Activated CD8-positive, alpha-beta T cell treated with anti-CD3 and anti-CD28 coated beads, Interleukin-2, amount 10 ng/mL, durations not matched to agents 7 days and 5 days (primary cell): ENCODE measurements at regions not wholly inside any gene's neighbourhood (a gene's known extent, or its start where the extent isn't known, plus 50 kb on each side); places are given as distances from the start of the nearest gene placed in this dataset.

Experiments used
- ATAC-seq: fragments of 150-1000 bp; cut with Tn5 transposase; one replicate; pipeline ENCODE4 v1.10.0; 2021; ENCODE audit warnings: moderate library complexity
- CTCF ChIA-PET: fragments of 350-600 bp; sonication (Branson Sonifier 250); formaldehyde crosslinking; loops from one replicate; lab custom pipeline; 2021; ENCODE audit warnings: antibody characterized with exemption; lab: Charles Lee
- POLR2A ChIA-PET: fragments of 350-600 bp; sonication (Branson Sonifier 250); formaldehyde crosslinking; loops from one replicate; lab custom pipeline; 2021; ENCODE audit warnings: antibody characterized with exemption; lab: Charles Lee
- DNase-seq: peaks from one replicate; pipeline ENCODE4 v3.0.0-alpha.2; 2020
- H3K27ac Mint-ChIP-seq: one replicate; pipeline ENCODE4 v1.8.0; 2021; ENCODE audit warnings: mild to moderate bottlenecking, mixed read lengths
- H3K27me3 Mint-ChIP-seq: one replicate; pipeline ENCODE4 v1.8.0; 2021; ENCODE audit warnings: low read depth, mixed read lengths
- H3K36me3 Mint-ChIP-seq: one replicate; pipeline ENCODE4 v1.8.0; 2021; ENCODE audit warnings: low read depth, mixed read lengths
- H3K4me1 Mint-ChIP-seq: one replicate; pipeline ENCODE4 v1.8.0; 2021; ENCODE audit warnings: low read depth, mixed read lengths
- H3K4me3 Mint-ChIP-seq: one replicate; pipeline ENCODE4 v1.8.0; 2021; ENCODE audit warnings: mild to moderate bottlenecking, mixed read lengths
- H3K9me3 Mint-ChIP-seq: one replicate; pipeline ENCODE4 v1.8.0; 2022; ENCODE audit warnings: mixed read lengths; ENCODE audit not compliant: insufficient read depth

DNA sequence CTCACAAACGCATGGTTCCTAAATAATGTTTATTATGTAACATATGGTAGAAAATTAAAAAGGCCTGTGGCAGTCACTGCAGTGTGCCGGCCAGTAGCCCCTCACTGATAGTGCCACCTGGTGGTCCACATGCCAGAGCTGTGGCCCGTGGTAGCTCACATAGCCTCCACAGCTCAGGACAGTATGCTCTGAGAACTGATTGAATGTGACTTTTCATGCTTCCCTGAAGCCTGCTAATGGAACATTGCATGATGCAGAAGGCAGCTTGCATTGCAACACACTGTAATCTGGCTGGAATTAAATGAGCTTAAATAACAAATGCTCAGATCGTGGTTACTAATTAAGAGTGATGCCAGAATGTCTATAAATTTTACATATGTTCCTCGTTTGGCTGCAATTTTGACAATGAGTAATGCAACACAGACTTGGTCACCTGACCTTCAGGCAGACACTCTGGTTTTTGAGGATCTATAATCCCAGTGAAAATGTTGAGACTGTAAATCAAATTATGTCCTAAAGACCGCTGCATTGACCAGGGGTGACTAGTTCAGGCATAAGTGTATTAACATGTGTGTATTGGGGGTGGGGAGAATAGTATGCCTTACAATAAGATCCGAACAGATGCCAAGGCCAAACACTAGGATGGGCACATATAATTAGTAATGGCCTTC lies 566.4 kb downstream of the METTL15 start:
- Mint-ChIP-seq H3K27ac (no peak overlapping the region), H3K4me1 (no peaks in the 10 kb centered on the region), H3K9me3 (no peaks in the 10 kb centered on the region), H3K4me3 (no peak overlapping the region), H3K36me3 (no peaks in the 10 kb centered on the region), H3K27me3 (no peaks in the 10 kb centered on the region)
- no peak for ATAC-seq
- ChIA-PET POLR2A (no interaction called here), CTCF (no interaction called here)
- DNase-seq, result no peak

DNA sequence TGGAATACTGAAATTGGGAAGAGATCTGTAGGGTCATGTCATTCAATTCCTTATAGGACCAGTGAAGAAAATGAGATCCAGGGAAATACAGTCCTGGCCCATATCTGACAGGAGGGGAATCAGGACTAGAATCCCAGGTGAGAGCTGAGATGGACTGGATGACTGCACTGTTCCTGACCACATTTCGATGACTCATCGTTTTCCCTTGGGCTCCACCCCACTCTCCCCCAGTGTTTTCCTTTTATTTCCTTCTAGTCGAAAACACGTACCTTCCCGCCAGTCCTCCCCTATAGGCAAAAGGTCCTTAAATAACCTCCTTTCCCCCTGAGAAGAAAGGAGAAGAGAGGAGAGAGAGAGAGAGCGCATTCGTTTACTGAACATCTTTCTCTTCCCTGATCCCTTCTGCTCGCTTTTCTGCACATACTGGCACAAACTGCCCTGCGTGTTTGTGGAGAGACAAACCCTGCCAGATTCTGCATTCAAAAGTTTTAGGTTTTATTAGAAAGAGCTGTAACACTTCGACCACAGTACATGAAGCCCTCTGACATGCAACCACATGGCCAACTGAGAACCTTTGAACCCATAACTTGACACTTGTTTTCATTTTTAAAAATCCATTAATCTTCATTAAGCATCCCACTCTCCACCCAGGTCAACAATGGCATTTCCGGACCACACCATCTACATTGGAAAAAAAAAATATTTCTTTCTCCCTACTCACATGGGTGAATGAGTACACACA lies 565.7 kb downstream of the METTL15 start:
- ChIA-PET POLR2A (no interaction called here), CTCF (no interaction called here)
- DNase-seq (no peak), ATAC-seq (no peak)
- no peaks in the 10 kb centered on the region for H3K9me3 Mint-ChIP-seq
- no peaks in the 10 kb centered on the region for H3K27me3 Mint-ChIP-seq
- H3K27ac Mint-ChIP-seq, result no peak overlapping the region
- H3K4me3 Mint-ChIP-seq, result no peak overlapping the region
- no peaks in the 10 kb centered on the region for H3K36me3 Mint-ChIP-seq
- no peaks in the 10 kb centered on the region for H3K4me1 Mint-ChIP-seq

DNA sequence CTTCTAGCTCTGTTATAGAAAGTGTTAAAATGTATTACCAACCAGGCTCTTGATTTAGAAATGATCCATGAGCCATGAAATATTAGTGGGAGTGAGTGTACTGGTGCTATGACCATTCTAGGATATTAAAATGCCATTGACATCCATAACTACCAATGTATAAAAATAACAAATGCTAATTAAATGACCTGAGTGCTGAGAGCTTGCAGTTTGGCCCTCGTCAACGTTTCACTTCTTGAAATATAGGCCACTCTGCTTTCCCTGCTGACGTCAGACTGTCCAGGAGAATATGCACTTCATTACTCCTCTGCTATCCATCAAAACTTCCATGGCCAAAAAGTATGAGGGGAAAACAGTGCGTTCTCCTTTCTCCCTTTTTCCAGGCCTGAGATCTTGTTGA lies 563.1 kb downstream of the METTL15 start:
- H3K4me3 Mint-ChIP-seq, result no peak overlapping the region
- ChIA-PET CTCF (no interaction called here), POLR2A (no interaction called here)
- no peaks in the 10 kb centered on the region for H3K4me1 Mint-ChIP-seq
- no peak overlapping the region for H3K27ac Mint-ChIP-seq
- no peak for DNase-seq
- no peaks in the 10 kb centered on the region for H3K9me3 Mint-ChIP-seq
- no peaks in the 10 kb centered on the region for H3K36me3 Mint-ChIP-seq
- no peak for ATAC-seq
- H3K27me3 Mint-ChIP-seq, result no peaks in the 10 kb centered on the region

DNA sequence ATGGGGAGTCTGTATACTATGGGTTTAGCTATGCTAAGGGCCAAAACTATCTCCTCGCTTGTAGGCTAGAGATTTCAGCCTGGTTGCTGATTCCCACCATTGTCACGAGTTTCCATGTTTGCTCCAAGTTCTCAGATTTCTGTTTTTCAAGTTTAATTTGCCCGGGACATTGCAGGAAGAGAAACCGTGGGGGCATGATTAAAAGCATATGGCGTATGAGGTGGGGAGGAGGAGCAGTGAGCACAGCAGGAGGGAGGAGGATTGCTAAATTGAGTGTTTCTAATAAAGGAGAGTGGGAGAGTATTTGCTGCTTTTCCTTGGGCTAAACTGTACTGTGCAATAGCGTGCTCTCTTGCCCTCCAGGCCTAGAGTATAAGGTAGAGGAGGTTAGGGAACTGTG lies 558.4 kb downstream of the METTL15 start:
- CTCF ChIA-PET, result no interaction called here
- no peaks in the 10 kb centered on the region for H3K4me1 Mint-ChIP-seq
- H3K4me3 Mint-ChIP-seq, result no peak overlapping the region
- POLR2A ChIA-PET, result no interaction called here
- H3K27me3 Mint-ChIP-seq, result no peaks in the 10 kb centered on the region
- H3K36me3 Mint-ChIP-seq, result no peaks in the 10 kb centered on the region
- DNase-seq, result no peak
- no peak for ATAC-seq
- H3K27ac Mint-ChIP-seq, result no peak overlapping the region
- no peaks in the 10 kb centered on the region for H3K9me3 Mint-ChIP-seq

DNA sequence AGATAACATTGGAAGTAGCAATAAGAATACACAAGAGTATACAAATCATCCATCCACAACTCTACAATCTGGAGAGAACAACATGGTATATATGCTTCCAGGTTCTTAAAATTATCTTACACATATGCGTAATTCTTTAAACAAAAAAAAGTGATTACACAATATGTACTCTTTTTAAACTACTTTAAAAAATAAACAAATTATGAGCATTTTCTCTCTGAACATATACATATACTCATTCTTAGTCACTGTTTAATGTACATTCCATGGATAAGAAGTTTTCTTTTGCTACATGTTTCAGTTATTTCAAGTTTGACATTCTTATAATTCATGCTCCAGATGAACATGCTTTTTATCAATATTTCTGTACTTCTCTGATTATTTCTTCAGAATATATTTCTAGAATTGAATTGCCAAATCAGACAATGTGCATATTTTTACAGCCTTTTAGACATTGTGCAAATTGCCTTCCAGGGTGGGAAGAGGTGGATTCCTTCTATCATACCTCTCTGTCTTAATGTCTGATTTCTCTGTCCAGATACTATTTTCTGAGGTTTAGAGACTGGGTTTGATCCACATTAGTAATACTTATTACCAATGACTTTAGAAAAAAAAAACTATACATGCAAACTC lies 551.6 kb downstream of the METTL15 start:
- no peaks in the 10 kb centered on the region for H3K36me3 Mint-ChIP-seq
- POLR2A ChIA-PET, result no interaction called here
- no peaks in the 10 kb centered on the region for H3K9me3 Mint-ChIP-seq
- H3K27ac Mint-ChIP-seq, result no peak overlapping the region
- H3K4me3 Mint-ChIP-seq, result no peak overlapping the region
- no peaks in the 10 kb centered on the region for H3K4me1 Mint-ChIP-seq
- DNase-seq (no peak), ATAC-seq (no peak)
- CTCF ChIA-PET, result no interaction called here
- no peaks in the 10 kb centered on the region for H3K27me3 Mint-ChIP-seq

DNA sequence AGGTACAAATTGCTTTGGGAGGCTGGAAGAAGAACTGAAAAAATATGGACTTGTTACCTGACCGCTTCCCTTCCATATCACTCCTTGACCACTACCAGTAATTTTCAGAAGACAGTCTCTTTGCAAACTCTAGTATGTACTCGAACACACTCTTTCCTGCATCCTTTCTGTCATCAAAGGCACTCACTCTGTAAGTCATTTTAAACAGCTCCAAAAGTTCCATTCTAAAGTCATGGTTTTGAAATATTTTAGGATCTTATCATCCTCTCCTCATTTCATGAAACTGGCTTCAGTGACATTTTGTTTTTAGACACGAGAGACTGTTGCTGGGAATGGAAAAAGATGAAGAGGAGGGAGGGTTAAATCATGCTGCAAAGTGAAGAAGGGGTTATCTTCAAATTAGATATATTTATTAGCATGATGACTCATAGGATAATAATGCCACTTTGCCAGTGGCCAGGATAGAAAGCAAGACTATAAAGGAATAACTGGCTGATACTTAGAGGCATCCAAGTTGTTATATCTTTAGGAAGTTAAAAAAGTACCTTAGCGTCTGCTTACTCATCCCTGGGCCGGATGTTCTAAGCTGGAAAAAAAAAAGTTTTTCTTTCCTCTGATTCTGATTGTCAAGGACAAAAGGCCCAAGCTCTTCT lies 549.3 kb downstream of the METTL15 start:
- Mint-ChIP-seq H3K4me1 (no peaks in the 10 kb centered on the region), H3K9me3 (no peaks in the 10 kb centered on the region), H3K36me3 (no peaks in the 10 kb centered on the region), H3K27me3 (no peaks in the 10 kb centered on the region), H3K27ac (no peak overlapping the region), H3K4me3 (no peak overlapping the region)
- ATAC-seq (no peak), DNase-seq (no peak)
- POLR2A ChIA-PET, result no interaction called here
- CTCF ChIA-PET, result no interaction called here

DNA sequence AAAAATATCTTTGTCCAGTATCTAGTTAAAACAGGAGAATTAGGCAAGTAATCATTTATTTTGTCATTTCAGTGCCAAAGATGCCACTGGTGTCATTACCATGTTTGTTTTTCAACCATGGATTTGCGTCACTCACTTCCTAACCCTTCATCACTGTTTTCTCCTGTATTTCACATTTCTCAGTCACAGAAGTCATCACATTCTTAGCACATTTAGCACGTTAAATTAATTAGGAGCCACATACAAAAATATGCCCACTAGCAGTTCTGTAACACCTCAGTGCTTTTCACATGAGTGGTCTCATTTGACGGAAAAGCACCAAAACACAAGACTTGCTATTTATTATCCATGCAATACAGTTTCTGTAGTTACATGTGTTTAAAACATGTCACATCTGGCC lies 546.0 kb downstream of the METTL15 start:
- Mint-ChIP-seq H3K4me3 (no peak overlapping the region), H3K27me3 (no peaks in the 10 kb centered on the region), H3K27ac (no peak overlapping the region), H3K4me1 (no peaks in the 10 kb centered on the region), H3K9me3 (no peaks in the 10 kb centered on the region), H3K36me3 (no peaks in the 10 kb centered on the region)
- ATAC-seq, result no peak
- POLR2A ChIA-PET, result no interaction called here
- no peak for DNase-seq
- CTCF ChIA-PET, result no interaction called here

DNA sequence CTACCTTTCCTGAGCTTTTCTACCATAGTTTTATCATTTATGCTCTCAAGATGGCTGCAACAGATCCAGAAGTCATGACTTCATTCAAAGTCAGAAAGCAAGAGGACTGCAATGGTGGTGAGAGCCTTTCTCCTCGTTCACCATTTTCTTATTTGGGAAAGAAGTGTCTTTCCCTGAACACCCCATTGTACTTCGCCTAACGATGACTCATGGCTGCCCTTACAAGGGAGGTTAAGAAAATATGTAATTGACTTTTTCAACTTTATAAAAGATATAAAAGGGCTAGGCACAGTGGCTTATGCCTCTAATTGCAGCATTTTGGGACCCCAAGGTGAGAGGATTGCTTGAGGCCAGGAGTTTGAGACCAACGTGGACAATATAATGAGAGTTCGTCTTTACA lies 541.7 kb downstream of the METTL15 start:
- Mint-ChIP-seq H3K27ac (no peak overlapping the region), H3K9me3 (no peaks in the 10 kb centered on the region), H3K27me3 (no peaks in the 10 kb centered on the region), H3K36me3 (no peaks in the 10 kb centered on the region), H3K4me1 (no peaks in the 10 kb centered on the region), H3K4me3 (no peak overlapping the region)
- DNase-seq (no peak), ATAC-seq (no peak)
- ChIA-PET CTCF (no interaction called here), POLR2A (no interaction called here)

DNA sequence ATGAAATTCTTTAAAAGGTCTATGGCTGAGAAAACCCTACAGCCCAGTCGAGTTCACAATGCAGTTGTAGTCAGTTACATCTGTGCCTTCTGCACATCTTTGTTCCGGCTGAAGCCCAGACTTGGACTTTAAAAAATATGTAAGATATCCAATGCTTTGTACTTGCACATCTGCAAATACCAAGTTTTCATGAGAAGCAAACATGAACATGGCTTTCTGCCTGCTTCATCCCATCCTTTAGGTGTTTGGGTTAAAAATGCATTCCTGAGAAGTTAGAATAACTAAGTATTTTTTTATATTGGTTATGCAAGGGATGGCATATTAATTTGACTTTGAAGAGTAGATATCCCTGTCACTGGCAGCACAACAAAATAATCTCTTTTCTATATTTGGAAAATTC lies 528.4 kb downstream of the METTL15 start:
- POLR2A ChIA-PET, result no interaction called here
- CTCF ChIA-PET, result no interaction called here
- no peak overlapping the region for H3K27ac Mint-ChIP-seq
- H3K4me3 Mint-ChIP-seq, result no peak overlapping the region
- H3K9me3 Mint-ChIP-seq, result no peaks in the 10 kb centered on the region
- no peak for ATAC-seq
- H3K36me3 Mint-ChIP-seq, result no peaks in the 10 kb centered on the region
- no peaks in the 10 kb centered on the region for H3K27me3 Mint-ChIP-seq
- no peaks in the 10 kb centered on the region for H3K4me1 Mint-ChIP-seq
- DNase-seq, result no peak

DNA sequence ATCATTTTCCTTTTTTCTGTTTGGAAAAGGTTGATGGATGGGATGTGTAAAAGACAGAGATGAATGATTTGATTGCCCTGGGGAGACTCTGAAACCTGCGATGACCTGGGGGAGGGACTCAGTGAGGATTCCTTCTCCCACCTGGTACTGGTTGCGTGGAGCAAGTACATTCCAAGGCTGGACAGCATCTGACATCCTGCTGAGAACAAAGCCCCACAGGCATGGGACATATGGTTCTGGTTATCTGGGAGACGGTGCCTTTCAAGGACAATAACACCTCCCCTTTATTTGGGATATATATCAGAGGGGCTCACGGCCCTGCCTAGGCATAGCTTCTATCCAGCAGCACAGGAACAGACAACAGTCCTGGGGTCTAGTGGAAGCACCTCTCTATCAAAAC lies 527.8 kb downstream of the METTL15 start:
- Mint-ChIP-seq H3K9me3 (no peaks in the 10 kb centered on the region), H3K4me1 (no peaks in the 10 kb centered on the region), H3K36me3 (no peaks in the 10 kb centered on the region), H3K27ac (no peak overlapping the region), H3K4me3 (no peak overlapping the region), H3K27me3 (no peaks in the 10 kb centered on the region)
- ATAC-seq (no peak), DNase-seq (no peak)
- ChIA-PET POLR2A (no interaction called here), CTCF (no interaction called here)

DNA sequence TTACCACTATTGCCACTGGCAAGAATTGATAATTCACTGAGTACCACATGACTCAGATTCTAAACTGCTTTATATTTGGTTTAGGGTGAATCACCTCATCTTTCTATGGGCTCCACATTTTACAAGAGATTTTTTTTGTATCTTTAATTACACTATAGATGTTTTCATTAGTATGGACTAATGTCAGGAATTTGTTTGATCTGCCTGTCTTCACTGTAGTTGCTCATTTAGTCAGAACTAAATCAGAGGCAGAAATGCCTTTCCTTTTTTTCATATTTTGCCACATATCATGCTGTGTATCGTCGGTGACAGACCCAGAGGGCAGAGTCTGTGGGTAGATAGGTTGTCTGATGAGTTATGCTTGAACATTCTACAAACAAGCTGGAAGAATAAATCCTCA lies 524.1 kb downstream of the METTL15 start:
- no peak for ATAC-seq
- CTCF ChIA-PET, result no interaction called here
- H3K4me1 Mint-ChIP-seq, result no peaks in the 10 kb centered on the region
- H3K27ac Mint-ChIP-seq, result no peak overlapping the region
- no peak overlapping the region for H3K4me3 Mint-ChIP-seq
- no peaks in the 10 kb centered on the region for H3K36me3 Mint-ChIP-seq
- no peak for DNase-seq
- H3K9me3 Mint-ChIP-seq, result no peaks in the 10 kb centered on the region
- POLR2A ChIA-PET, result no interaction called here
- H3K27me3 Mint-ChIP-seq, result no peaks in the 10 kb centered on the region

DNA sequence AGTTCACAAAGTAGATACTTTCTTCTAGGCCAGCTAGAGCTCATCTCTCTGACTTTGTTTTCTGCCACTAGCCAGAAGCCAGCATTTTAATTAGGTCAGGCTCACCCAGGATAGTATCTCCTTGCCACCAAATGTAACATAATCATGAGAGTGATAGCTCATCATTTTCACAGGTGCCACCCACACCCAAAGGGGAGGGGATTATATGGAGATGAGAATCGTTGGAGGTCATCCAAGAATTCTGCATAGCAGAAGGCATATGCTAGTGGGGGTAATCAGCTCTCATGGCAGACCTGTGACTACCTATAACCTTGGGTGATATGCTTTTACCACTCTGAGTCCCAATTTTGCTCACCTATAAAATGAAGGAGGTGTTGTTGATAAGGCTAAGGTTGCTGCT lies 523.0 kb downstream of the METTL15 start:
- ChIA-PET POLR2A (no interaction called here), CTCF (no interaction called here)
- no peaks in the 10 kb centered on the region for H3K27me3 Mint-ChIP-seq
- H3K27ac Mint-ChIP-seq, result no peak overlapping the region
- H3K4me3 Mint-ChIP-seq, result no peak overlapping the region
- H3K36me3 Mint-ChIP-seq, result no peaks in the 10 kb centered on the region
- DNase-seq (no peak), ATAC-seq (no peak)
- no peaks in the 10 kb centered on the region for H3K9me3 Mint-ChIP-seq
- H3K4me1 Mint-ChIP-seq, result no peaks in the 10 kb centered on the region
